HG03103 (cell line): ENCODE measurements at regions not wholly inside any gene's neighbourhood (a gene's known extent, or its start where the extent isn't known, plus 50 kb on each side); places are given as distances from the start of the nearest gene placed in this dataset.
A peak's percentile ranks its signal among the peaks of the same experiment; 100 is the strongest.

Source experiments
- ATAC-seq: cut with Tn5 transposase; IDR thresholded peaks from one replicate; pipeline ENCODE4 v1.9.1; 2021; ENCODE audit warnings: low read depth; ENCODE audit not compliant: unreplicated experiment

- ATAC-seq = no peak
Observed at GRCh38 chr5:109533751-109534272, 124.0 kb upstream of the PJA2 start.

- no peak for ATAC-seq
Observed at GRCh38 chr5:109532773-109533364, 123.1 kb upstream of the PJA2 start.

- ATAC-seq = no peak
Observed at GRCh38 chr5:109531262-109531661, 121.5 kb upstream of the PJA2 start.

- ATAC-seq = no peak
Observed at GRCh38 chr5:109529987-109530386, 120.2 kb upstream of the PJA2 start.

GRCh38 chr5:109529520-109529919, 119.7 kb upstream of the PJA2 start:
- no peak for ATAC-seq

GRCh38 chr5:109524555-109524954, 114.8 kb upstream of the PJA2 start:
- ATAC-seq = no peak

GRCh38 chr5:109524026-109524425, 114.3 kb upstream of the PJA2 start:
- ATAC-seq = no peak

- ATAC-seq = no peak
Observed at GRCh38 chr5:109522404-109522803, 112.6 kb upstream of the PJA2 start.

- ATAC-seq = no peak
Observed at GRCh38 chr5:109519416-109519815, 109.6 kb upstream of the PJA2 start.

- ATAC-seq = no peak
Observed at GRCh38 chr5:109516390-109516789, 106.6 kb upstream of the PJA2 start.

GRCh38 chr5:109511980-109512734, 102.4 kb upstream of the PJA2 start:
- ATAC-seq = no peak

- ATAC-seq = no peak
Observed at GRCh38 chr5:109506556-109506955, 96.8 kb upstream of the PJA2 start.

- ATAC-seq = no peak
Observed at GRCh38 chr5:109496112-109496511, 86.3 kb upstream of the PJA2 start.

GRCh38 chr5:109487753-109488420, 78.1 kb upstream of the PJA2 start:
- no peak for ATAC-seq

- no peak for ATAC-seq
Observed at GRCh38 chr5:109486200-109486804, 76.5 kb upstream of the PJA2 start.

GRCh38 chr5:109485030-109485429, 75.3 kb upstream of the PJA2 start:
- ATAC-seq = no peak

- no peak for ATAC-seq
Observed at GRCh38 chr5:109484597-109484996, 74.8 kb upstream of the PJA2 start.

- no peak for ATAC-seq
Observed at GRCh38 chr5:109483395-109483971, 73.7 kb upstream of the PJA2 start.

GRCh38 chr5:109482748-109483147, 73.0 kb upstream of the PJA2 start:
- ATAC-seq = no peak

- peak; percentile 73 for ATAC-seq
Observed at GRCh38 chr5:109479260-109479860, 69.6 kb upstream of the PJA2 start.
